Osteoblast (primary cell): ENCODE measurements at regions not wholly inside any gene's neighbourhood (a gene's known extent, or its start where the extent isn't known, plus 50 kb on each side); places are given as distances from the start of the nearest gene placed in this dataset.

ENCODE experiments used
- DNase-seq: peaks from one replicate; pipeline ENCODE4 v3.0.0; 2011; ENCODE audit warnings: low spot score, mixed read lengths; ENCODE audit not compliant: insufficient read length; ENCODE audit errors: missing footprints
- H2AFZ ChIP-seq: 2 replicates; pipeline ENCODE4 v1.6.0; 2011; ENCODE audit warnings: mild to moderate bottlenecking, low read length
- H3K27ac ChIP-seq: 2 replicates; pipeline ENCODE4 v1.5.1; 2011; ENCODE audit warnings: mild to moderate bottlenecking, low read depth, low read length, moderate library complexity
- H3K27me3 ChIP-seq: 2 replicates; pipeline ENCODE4 v1.6.0; 2012; ENCODE audit warnings: mild to moderate bottlenecking, control low read depth, inconsistent platforms, low read length, moderate library complexity; ENCODE audit not compliant: insufficient read depth
- H3K36me3 ChIP-seq: 2 replicates; pipeline ENCODE4 v1.5.1; 2011; ENCODE audit warnings: mild to moderate bottlenecking, low read length, control low read depth, moderate library complexity; ENCODE audit not compliant: insufficient read depth
- H3K4me1 ChIP-seq: 2 replicates; pipeline ENCODE4 v1.5.1; 2011; ENCODE audit warnings: mild to moderate bottlenecking, low read length, control low read depth, moderate library complexity; ENCODE audit not compliant: insufficient read depth
- H3K4me2 ChIP-seq: 2 replicates; pipeline ENCODE4 v1.6.0; 2011; ENCODE audit warnings: mild to moderate bottlenecking, low read length; ENCODE audit not compliant: insufficient read depth
- H3K4me3 ChIP-seq: fragments of 200-600 bp; sonication (generic); 3 replicates; pipeline ENCODE4 v1.5.1; 2012; ENCODE audit warnings: mild to moderate bottlenecking, low read length, inconsistent platforms; ENCODE audit not compliant: insufficient read depth
- H3K79me2 ChIP-seq: 2 replicates; pipeline ENCODE4 v1.6.0; 2012; ENCODE audit warnings: mild to moderate bottlenecking, low read length, control low read depth, inconsistent platforms; ENCODE audit not compliant: insufficient read depth
- H3K9me3 ChIP-seq: 2 replicates; pipeline ENCODE4 v1.5.1; 2011; ENCODE audit warnings: low read depth, low read length, control low read depth
- H4K20me1 ChIP-seq: 2 replicates; pipeline ENCODE4 v1.6.0; 2012; ENCODE audit warnings: mild to moderate bottlenecking, low read length, control low read depth; ENCODE audit not compliant: insufficient read depth
- TF ChIP-seq, protein P1 (sequence below): IDR thresholded peaks from 2 replicates; pipeline ENCODE4 v1.5.1; 2011; ENCODE audit warnings: mild to moderate bottlenecking, low read depth, low read length, moderate library complexity; ENCODE audit errors: extremely low read depth

DNA sequence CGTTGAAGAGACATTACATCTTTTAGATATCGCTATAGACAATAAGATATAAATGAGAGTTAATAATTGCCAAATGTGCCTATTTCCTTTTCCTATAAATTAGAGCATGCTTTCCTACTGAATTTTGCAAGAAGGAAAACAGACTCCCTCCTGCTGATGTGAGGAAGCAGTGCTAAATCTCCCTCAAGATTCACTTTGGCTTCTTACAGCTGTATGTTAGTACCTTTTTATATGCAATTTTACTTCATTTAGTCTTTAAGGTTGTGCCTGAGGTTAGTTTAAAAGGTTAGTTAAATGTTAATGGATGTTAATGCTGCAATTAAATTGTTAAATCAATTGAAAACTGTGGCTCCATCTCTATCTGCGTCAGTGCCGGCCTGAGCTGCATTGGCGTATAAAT, 728.8 kb downstream of the NR2F2 start:
- no peaks in the 10 kb centered on the region for H3K79me2 ChIP-seq
- TF ChIP-seq, protein P1, sequence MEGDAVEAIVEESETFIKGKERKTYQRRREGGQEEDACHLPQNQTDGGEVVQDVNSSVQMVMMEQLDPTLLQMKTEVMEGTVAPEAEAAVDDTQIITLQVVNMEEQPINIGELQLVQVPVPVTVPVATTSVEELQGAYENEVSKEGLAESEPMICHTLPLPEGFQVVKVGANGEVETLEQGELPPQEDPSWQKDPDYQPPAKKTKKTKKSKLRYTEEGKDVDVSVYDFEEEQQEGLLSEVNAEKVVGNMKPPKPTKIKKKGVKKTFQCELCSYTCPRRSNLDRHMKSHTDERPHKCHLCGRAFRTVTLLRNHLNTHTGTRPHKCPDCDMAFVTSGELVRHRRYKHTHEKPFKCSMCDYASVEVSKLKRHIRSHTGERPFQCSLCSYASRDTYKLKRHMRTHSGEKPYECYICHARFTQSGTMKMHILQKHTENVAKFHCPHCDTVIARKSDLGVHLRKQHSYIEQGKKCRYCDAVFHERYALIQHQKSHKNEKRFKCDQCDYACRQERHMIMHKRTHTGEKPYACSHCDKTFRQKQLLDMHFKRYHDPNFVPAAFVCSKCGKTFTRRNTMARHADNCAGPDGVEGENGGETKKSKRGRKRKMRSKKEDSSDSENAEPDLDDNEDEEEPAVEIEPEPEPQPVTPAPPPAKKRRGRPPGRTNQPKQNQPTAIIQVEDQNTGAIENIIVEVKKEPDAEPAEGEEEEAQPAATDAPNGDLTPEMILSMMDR = no peak
- no peak overlapping the region for H3K4me3 ChIP-seq
- no peak overlapping the region for H2AFZ ChIP-seq
- H3K27ac ChIP-seq = no peak overlapping the region
- no peaks in the 10 kb centered on the region for H3K36me3 ChIP-seq
- peaks cover 2% of the 10 kb centered on the region for H3K9me3 ChIP-seq
- H4K20me1 ChIP-seq = no peaks in the 10 kb centered on the region
- H3K4me2 ChIP-seq = no peak overlapping the region
- DNase-seq = no peak
- H3K27me3 ChIP-seq = no peaks in the 10 kb centered on the region
- H3K4me1 ChIP-seq = no peaks in the 10 kb centered on the region

DNA sequence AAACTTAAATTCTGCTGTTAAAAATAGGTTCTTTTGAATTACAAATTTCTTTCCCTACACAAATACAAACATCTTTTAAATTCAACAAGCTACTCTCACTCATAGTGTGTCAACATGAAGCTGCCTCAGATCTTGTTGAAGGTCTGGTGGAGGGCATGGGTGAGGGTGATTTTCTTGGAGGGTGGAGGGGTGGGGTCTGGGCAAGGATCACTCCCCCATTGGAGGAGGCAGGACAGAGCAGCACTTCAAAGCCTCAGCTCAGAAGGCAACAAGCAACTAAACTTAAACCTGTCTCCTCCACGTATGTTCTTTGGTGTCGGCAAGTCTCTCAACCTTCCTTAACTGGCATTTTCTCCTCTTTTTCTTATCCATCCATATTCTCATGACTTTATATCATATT, 730.9 kb downstream of the NR2F2 start:
- H3K4me3 ChIP-seq = no peak overlapping the region
- H3K4me2 ChIP-seq = no peak overlapping the region
- no peaks in the 10 kb centered on the region for H3K79me2 ChIP-seq
- TF ChIP-seq, protein P1 = no peak
- H4K20me1 ChIP-seq = no peaks in the 10 kb centered on the region
- no peaks in the 10 kb centered on the region for H3K27me3 ChIP-seq
- H2AFZ ChIP-seq = no peak overlapping the region
- no peak for DNase-seq
- no peaks in the 10 kb centered on the region for H3K4me1 ChIP-seq
- H3K9me3 ChIP-seq = peaks cover 2% of the 10 kb centered on the region
- no peak overlapping the region for H3K27ac ChIP-seq
- H3K36me3 ChIP-seq = no peaks in the 10 kb centered on the region

DNA sequence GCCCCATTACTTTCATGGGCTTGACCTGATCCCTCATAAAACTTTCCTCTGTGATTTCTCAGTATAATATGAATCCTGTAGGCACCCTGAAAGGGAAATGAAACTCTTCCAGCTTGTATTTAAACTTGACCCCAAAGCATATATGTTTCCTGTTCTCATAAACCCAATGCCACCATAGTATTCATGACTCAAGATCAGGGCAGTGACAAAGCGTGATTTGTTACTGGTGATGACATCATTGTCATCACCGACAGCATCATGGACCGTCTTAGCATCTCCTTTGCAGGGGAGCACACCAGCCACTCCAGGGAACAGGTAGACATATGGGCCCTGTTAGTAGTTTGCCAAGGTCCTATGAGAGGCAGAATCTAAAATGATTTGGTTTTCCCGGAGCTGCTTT, 741.2 kb downstream of the NR2F2 start:
- no peaks in the 10 kb centered on the region for H3K36me3 ChIP-seq

DNA sequence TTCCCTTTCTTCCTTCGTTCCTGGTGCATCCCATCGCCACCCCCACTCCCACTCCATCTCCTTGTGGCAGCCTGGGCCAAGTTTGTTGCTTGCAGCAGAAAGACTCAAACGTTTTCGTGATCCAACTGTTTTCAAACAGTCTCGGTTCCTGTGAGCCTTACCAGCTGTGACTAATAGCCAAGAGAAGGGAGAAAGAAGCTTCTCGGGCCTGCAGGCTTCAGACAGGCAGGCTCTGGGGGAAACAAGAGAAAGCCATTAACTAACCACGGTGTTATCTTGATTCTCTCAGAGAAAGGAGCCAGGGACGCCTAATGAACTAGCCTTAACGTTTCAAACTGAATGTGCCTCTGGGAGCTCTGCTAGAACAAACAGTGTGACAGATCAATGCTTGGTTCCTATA, 742.0 kb downstream of the NR2F2 start:
- H3K27ac ChIP-seq = no peak overlapping the region
- H3K4me2 ChIP-seq = no peak overlapping the region
- H3K36me3 ChIP-seq = no peaks in the 10 kb centered on the region
- no peaks in the 10 kb centered on the region for H4K20me1 ChIP-seq
- TF ChIP-seq, protein P1 = no peak
- H2AFZ ChIP-seq = no peak overlapping the region
- no peaks in the 10 kb centered on the region for H3K79me2 ChIP-seq
- no peak for DNase-seq
- H3K4me3 ChIP-seq = no peak overlapping the region
- no peaks in the 10 kb centered on the region for H3K4me1 ChIP-seq
- H3K9me3 ChIP-seq = peaks cover 2% of the 10 kb centered on the region
- no peaks in the 10 kb centered on the region for H3K27me3 ChIP-seq

More for the DNA sequence above, 741.2 kb downstream of the NR2F2 start:
- Histone ChIP-seq H3K79me2 (no peaks in the 10 kb centered on the region), H3K4me1 (no peaks in the 10 kb centered on the region), H3K4me2 (no peak overlapping the region), H3K9me3 (peaks cover 2% of the 10 kb centered on the region), H3K4me3 (no peak overlapping the region), H3K27ac (no peak overlapping the region), H2AFZ (no peak overlapping the region), H4K20me1 (no peaks in the 10 kb centered on the region), H3K27me3 (no peaks in the 10 kb centered on the region)
- TF ChIP-seq, protein P1 = no peak
- no peak for DNase-seq
